H9 (cell line): ENCODE measurements at regions not wholly inside any gene's neighbourhood (a gene's known extent, or its start where the extent isn't known, plus 50 kb on each side); places are given as distances from the start of the nearest gene placed in this dataset.

Experiments
- DNase-seq: peaks from one replicate; pipeline ENCODE4 v3.0.0-alpha.2; 2017
- H2AFZ ChIP-seq: one replicate; pipeline ENCODE4 v1.6.1; 2013; ENCODE audit warnings: mild to moderate bottlenecking, low read length, control low read depth, moderate library complexity
- H2AK5ac ChIP-seq: 2 replicates; pipeline ENCODE4 v1.6.1; 2013; ENCODE audit warnings: low read length, control low read depth, mixed read lengths; ENCODE audit not compliant: insufficient read length
- H2BK120ac ChIP-seq: one replicate; pipeline ENCODE4 v1.6.1; 2013; ENCODE audit warnings: low read depth, mild to moderate bottlenecking, low read length, control low read depth, inconsistent platforms; ENCODE audit not compliant: poor library complexity, severe bottlenecking
- H2BK12ac ChIP-seq: 2 replicates; pipeline ENCODE4 v1.6.1; 2013; ENCODE audit warnings: low read length, control low read depth, mixed read lengths, low read depth; ENCODE audit not compliant: insufficient read length
- H2BK15ac ChIP-seq: 2 replicates; pipeline ENCODE4 v1.6.1; 2013; ENCODE audit warnings: low read depth, low read length, control low read depth
- H2BK20ac ChIP-seq: one replicate; pipeline ENCODE4 v1.6.1; 2013; ENCODE audit warnings: low read depth, mild to moderate bottlenecking, low read length, control low read depth, inconsistent platforms; ENCODE audit not compliant: poor library complexity, severe bottlenecking
- H2BK5ac ChIP-seq: 2 replicates; pipeline ENCODE4 v1.6.1; 2013; ENCODE audit warnings: low read length, control low read depth, mixed read lengths; ENCODE audit not compliant: insufficient read length
- H3K14ac ChIP-seq: 2 replicates; pipeline ENCODE4 v1.6.1; 2013; ENCODE audit warnings: low read length, control low read depth; ENCODE audit not compliant: insufficient read depth
- H3K18ac ChIP-seq: 2 replicates; pipeline ENCODE4 v1.6.1; 2013; ENCODE audit warnings: low read depth, mild to moderate bottlenecking, mixed read lengths, low read length, control low read depth; ENCODE audit not compliant: insufficient read length
- H3K23ac ChIP-seq: 2 replicates; pipeline ENCODE4 v1.6.1; 2013; ENCODE audit warnings: low read length, control low read depth, mixed read lengths, low read depth; ENCODE audit not compliant: insufficient read length
- H3K23me2 ChIP-seq: 2 replicates; pipeline ENCODE4 v1.6.1; 2013; ENCODE audit warnings: low read depth, mild to moderate bottlenecking, mixed read lengths, low read length, control low read depth; ENCODE audit not compliant: insufficient read length, poor library complexity, severe bottlenecking
- H3K27ac ChIP-seq: 2 replicates; pipeline ENCODE4 v1.5.1; 2013; ENCODE audit warnings: low read length, control low read depth, mixed read lengths, low read depth; ENCODE audit not compliant: insufficient read length
- H3K27me3 ChIP-seq: 2 replicates; pipeline ENCODE4 v1.6.1; 2013; ENCODE audit warnings: low read length, control low read depth, inconsistent platforms; ENCODE audit not compliant: insufficient read depth
- H3K4ac ChIP-seq: 2 replicates; pipeline ENCODE4 v1.6.1; 2013; ENCODE audit warnings: low read depth, mild to moderate bottlenecking, control low read depth, inconsistent platforms, low read length, moderate library complexity
- H3K4me1 ChIP-seq: 2 replicates; pipeline ENCODE4 v1.6.1; 2013; ENCODE audit warnings: low read length, control low read depth, inconsistent platforms; ENCODE audit not compliant: insufficient read depth
- H3K4me2 ChIP-seq: 2 replicates; pipeline ENCODE4 v1.6.1; 2013; ENCODE audit warnings: low read length, control low read depth, mixed read lengths; ENCODE audit not compliant: insufficient read length, insufficient read depth
- H3K56ac ChIP-seq: 2 replicates; pipeline ENCODE4 v1.6.1; 2013; ENCODE audit warnings: low read depth, mild to moderate bottlenecking, mixed read lengths, low read length, control low read depth; ENCODE audit not compliant: insufficient read length
- H3K79me1 ChIP-seq: 2 replicates; pipeline ENCODE4 v1.6.1; 2013; ENCODE audit warnings: low read depth, mild to moderate bottlenecking, moderate library complexity, low read length, control low read depth, inconsistent platforms; ENCODE audit not compliant: insufficient read depth, poor library complexity, severe bottlenecking
- H3K79me2 ChIP-seq: 2 replicates; pipeline ENCODE4 v1.6.1; 2013; ENCODE audit warnings: low read length, control low read depth, inconsistent platforms; ENCODE audit not compliant: insufficient read depth
- H3K9ac ChIP-seq: 2 replicates; pipeline ENCODE4 v1.6.1; 2013; ENCODE audit warnings: low read length, control low read depth, mixed read lengths; ENCODE audit not compliant: insufficient read length; ENCODE audit errors: extremely low read depth
- H3K9me3 ChIP-seq: one replicate; pipeline ENCODE4 v1.6.1; 2013; ENCODE audit warnings: low read depth, low read length, inconsistent platforms; ENCODE audit not compliant: control insufficient read depth
- H3T11ph ChIP-seq: one replicate; pipeline ENCODE4 v1.6.1; 2013; ENCODE audit warnings: mild to moderate bottlenecking, low read length, control low read depth, inconsistent platforms
- H4K20me1 ChIP-seq: one replicate; pipeline ENCODE4 v1.6.1; 2013; ENCODE audit not compliant: control insufficient read depth, insufficient read length, insufficient read depth
- H4K5ac ChIP-seq: 2 replicates; pipeline ENCODE4 v1.6.1; 2013; ENCODE audit warnings: low read depth, mild to moderate bottlenecking, mixed read lengths, low read length, control low read depth; ENCODE audit not compliant: insufficient read length
- H4K8ac ChIP-seq: replicated peaks from 2 replicates; pipeline ENCODE4 v1.6.1; 2013; ENCODE audit warnings: low read length, control low read depth, mixed read lengths, low read depth; ENCODE audit not compliant: insufficient read length
- H4K91ac ChIP-seq: 2 replicates; pipeline ENCODE4 v1.6.1; 2013; ENCODE audit warnings: low read depth, mild to moderate bottlenecking, moderate library complexity, mixed read lengths, low read length, control low read depth; ENCODE audit not compliant: insufficient read length
- H3K27ac Mint-ChIP-seq, 3 experiments: 2 replicates in 2 of 3; 3 replicates in 1 of 3; pipeline ENCODE4 v1.8.0; 2020 to 2021; ENCODE audit warnings: mixed read lengths in 3 of 3, mild to moderate bottlenecking in 1 of 3, moderate library complexity in 1 of 3
- H3K27me3 Mint-ChIP-seq: 2 replicates; pipeline ENCODE4 v1.8.0; 2021; ENCODE audit warnings: low read depth, mild to moderate bottlenecking, moderate library complexity, mixed read lengths
- H3K36me3 Mint-ChIP-seq, 3 experiments: 2 replicates in 2 of 3; 3 replicates in 1 of 3; pipeline ENCODE4 v1.8.0; 2020 to 2021; ENCODE audit warnings: low read depth in 3 of 3, mixed read lengths in 3 of 3; ENCODE audit not compliant: insufficient read depth in 1 of 3
- H3K4me1 Mint-ChIP-seq, 2 experiments: 2 replicates each; pipeline ENCODE4 v1.8.0; 2020; ENCODE audit warnings: mixed read lengths in 2 of 2
- H3K4me3 Mint-ChIP-seq, 2 experiments: 2 replicates in 1 of 2; 3 replicates in 1 of 2; pipeline ENCODE4 v1.8.0; 2020 to 2021; ENCODE audit warnings: mild to moderate bottlenecking in 2 of 2, mixed read lengths in 2 of 2, moderate library complexity in 1 of 2
- H3K9me3 Mint-ChIP-seq, 2 experiments: 2 replicates in 1 of 2; 3 replicates in 1 of 2; pipeline ENCODE4 v1.8.0; 2020; ENCODE audit warnings: mild to moderate bottlenecking in 2 of 2, mixed read lengths in 2 of 2, moderate library complexity in 1 of 2
- CTCF ChIP-seq: fragments of 200-600 bp; sonication (generic); conservative IDR thresholded peaks from 3 replicates; pipeline ENCODE4 v1.8.0; 2021; ENCODE audit warnings: antibody characterized with exemption, mild to moderate bottlenecking
- WGBS: extraction: QIAGEN DNeasy Blood & Tissue Kit; methylation state at CpG from one replicate; pipeline ENCODE4 v1.1.7; 2013; ENCODE audit warnings: missing lambda C conversion rate, low lambda C conversion rate, mixed read lengths; ENCODE audit not compliant: insufficient read length; ENCODE audit errors: extremely low coverage; 5-methylcytosine and 5-hydroxymethylcytosine counted together

GRCh38 chr3:5638550-5638949, 451.0 kb downstream of the EDEM1 start:
- Histone ChIP-seq H3K23me2 (no peaks in the 10 kb centered on the region), H2BK20ac (no peak overlapping the region), H2AFZ (no peak overlapping the region), H3K18ac (no peak overlapping the region), H2AK5ac (no peak overlapping the region), H3K23ac (no peak overlapping the region), H4K91ac (no peak overlapping the region), H3K4me1 (no peaks in the 10 kb centered on the region), H3K27me3 (no peaks in the 10 kb centered on the region), H3K14ac (no peak overlapping the region), H3K4ac (no peak overlapping the region), H2BK12ac (no peak overlapping the region), H4K5ac (no peak overlapping the region), H2BK15ac (no peak overlapping the region), H3K79me1 (no peaks in the 10 kb centered on the region), H4K20me1 (no peaks in the 10 kb centered on the region), H3K9ac (no peak overlapping the region), H2BK120ac (no peak overlapping the region), H3K9me3 (no peaks in the 10 kb centered on the region), H3T11ph (no peak overlapping the region), H3K79me2 (no peaks in the 10 kb centered on the region), H3K4me2 (no peak overlapping the region), H4K8ac (no peak overlapping the region), H2BK5ac (no peak overlapping the region), H3K27ac (no peak overlapping the region), H3K56ac (no peak overlapping the region)
- no CpG with 5 or more reads among the region's 2 CpGs for WGBS
- Mint-ChIP-seq H3K27me3 (no peaks in the 10 kb centered on the region; the same call in 1 of the 2 replicates), H3K36me3 (peaks cover 0 to 7% (median 0%) of the 10 kb centered on the region in 3 experiments; a peak in 1 of 7 replicates), H3K27ac (no peak overlapping the region), H3K4me1 (peaks cover 9 to 13% of the 10 kb centered on the region in 2 experiments), H3K9me3 (peaks cover 11 to 18% of the 10 kb centered on the region in 2 experiments; a peak in 4 of 5 replicates), H3K4me3 (no peak overlapping the region)
- DNase-seq, result no peak
- no peak for TF ChIP-seq CTCF
